Fibroblast of the aortic adventitia (primary cell): ENCODE measurements at regions not wholly inside any gene's neighbourhood (a gene's known extent, or its start where the extent isn't known, plus 50 kb on each side); places are given as distances from the start of the nearest gene placed in this dataset.
"Not testable (repeated sequence)": the region's sequence is repeated elsewhere in the genome, so short reads cannot be mapped to it uniquely, and the experiment has no call there.

ENCODE experiments used
- DNase-seq: peaks from one replicate; pipeline ENCODE4 v3.0.0-alpha.2; 2010; ENCODE audit warnings: low read depth
- H3K4me3 ChIP-seq: 2 replicates; pipeline ENCODE4 v1.5.1; 2011; ENCODE audit warnings: low read depth, mild to moderate bottlenecking, control low read depth, low read length, moderate library complexity
- CTCF ChIP-seq: IDR thresholded peaks from 2 replicates; pipeline ENCODE4 v1.5.1; 2011; ENCODE audit warnings: mild to moderate bottlenecking, low read length, control low read depth, inconsistent platforms; ENCODE audit not compliant: insufficient read depth

- no peak for TF ChIP-seq CTCF
- H3K4me3 ChIP-seq, result no peak overlapping the region
- no peak for DNase-seq
Measured at GRCh38 chr5:54390539-54391031, 64.9 kb upstream of the HSPB3 start.

- TF ChIP-seq CTCF, result no peak
- no peak overlapping the region for H3K4me3 ChIP-seq
- DNase-seq, result peak; percentile 76
Measured at GRCh38 chr5:54390015-54390414, 65.5 kb upstream of the HSPB3 start.

- not testable (repeated sequence) for H3K4me3 ChIP-seq, DNase-seq
Measured at GRCh38 chr5:54389399-54389798, 66.1 kb upstream of the HSPB3 start.

GRCh38 chr5:54388811-54389210 lies 66.7 kb upstream of the HSPB3 start:
- TF ChIP-seq CTCF, result no peak
- no peak overlapping the region for H3K4me3 ChIP-seq
- DNase-seq, result peak; percentile 43

- TF ChIP-seq CTCF, result no peak
- no peak overlapping the region for H3K4me3 ChIP-seq
- peak; percentile 39 for DNase-seq
Measured at GRCh38 chr5:54388409-54388808, 67.1 kb upstream of the HSPB3 start.

GRCh38 chr5:54387659-54388232 lies 67.8 kb upstream of the HSPB3 start:
- TF ChIP-seq CTCF, result no peak
- H3K4me3 ChIP-seq, result no peak overlapping the region
- peak; percentile 88 for DNase-seq

- no peak overlapping the region for H3K4me3 ChIP-seq
- no peak for DNase-seq
- TF ChIP-seq CTCF, result no peak
Measured at GRCh38 chr5:54387031-54387430, 68.5 kb upstream of the HSPB3 start.
